HG03521 (cell line): ENCODE measurements at regions not wholly inside any gene's neighbourhood (a gene's known extent, or its start where the extent isn't known, plus 50 kb on each side); places are given as distances from the start of the nearest gene placed in this dataset.

ENCODE experiments used
- ATAC-seq: cut with Tn5 transposase; IDR thresholded peaks from one replicate; pipeline ENCODE4 v1.9.1; 2021; ENCODE audit warnings: mild to moderate bottlenecking, moderate library complexity; ENCODE audit not compliant: unreplicated experiment

DNA sequence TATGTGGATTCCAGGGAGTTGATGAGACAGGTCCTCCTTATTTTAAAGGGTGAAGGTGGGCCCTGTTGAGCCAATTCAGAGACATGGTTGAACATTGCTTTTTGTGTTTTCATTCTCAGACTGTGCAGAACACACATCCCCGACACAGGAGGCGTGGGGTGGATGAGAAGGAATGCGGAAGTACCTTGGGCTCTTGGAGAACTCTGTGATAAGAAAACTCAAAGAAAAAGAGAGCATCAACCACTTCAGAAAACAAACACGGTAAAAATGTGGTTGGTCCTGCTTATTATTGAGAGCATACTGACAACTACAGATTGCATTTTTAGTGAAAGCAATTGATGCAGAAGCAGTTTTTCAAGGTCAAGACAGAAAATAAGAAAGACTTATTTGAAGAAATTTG is 659.8 kb downstream of the IRX1 start:
- ATAC-seq: no peak

DNA sequence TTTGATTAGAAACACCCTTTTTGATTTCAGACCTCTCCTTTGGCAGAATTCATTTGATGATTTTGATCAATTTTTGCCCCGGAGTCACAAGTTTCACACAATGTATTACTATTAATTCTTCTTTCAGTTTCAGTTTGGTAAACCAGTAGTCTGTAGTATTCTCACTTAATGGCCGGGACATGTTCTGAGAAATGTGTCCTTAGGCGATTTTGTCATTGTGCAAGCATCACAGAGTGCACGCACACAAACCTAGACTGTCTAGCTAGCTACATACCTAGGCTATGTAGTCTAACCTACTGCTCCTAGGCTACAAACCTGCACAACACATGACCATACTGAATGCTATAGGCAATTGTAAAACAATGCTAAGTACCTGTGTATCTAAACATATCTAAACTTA is 662.5 kb downstream of the IRX1 start:
- ATAC-seq: no peak

DNA sequence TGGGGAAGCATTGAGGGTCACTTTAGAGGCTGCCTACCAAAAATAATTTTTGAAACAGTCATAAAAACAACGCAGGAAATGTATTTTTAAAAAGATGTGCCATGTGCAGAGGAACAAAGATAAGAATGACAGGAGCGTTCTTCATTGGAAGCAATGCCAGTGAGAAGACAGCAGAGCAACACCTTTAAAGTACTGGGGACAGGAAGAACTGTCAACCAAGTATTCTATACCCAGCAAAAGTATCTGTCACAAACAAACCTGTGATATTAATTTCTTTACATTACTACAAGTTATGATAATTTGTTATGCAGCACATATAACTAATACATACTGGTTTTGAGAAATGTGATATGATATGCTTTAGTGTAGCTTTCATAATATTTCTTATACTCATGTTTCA is 675.6 kb downstream of the IRX1 start:
- no peak for ATAC-seq

DNA sequence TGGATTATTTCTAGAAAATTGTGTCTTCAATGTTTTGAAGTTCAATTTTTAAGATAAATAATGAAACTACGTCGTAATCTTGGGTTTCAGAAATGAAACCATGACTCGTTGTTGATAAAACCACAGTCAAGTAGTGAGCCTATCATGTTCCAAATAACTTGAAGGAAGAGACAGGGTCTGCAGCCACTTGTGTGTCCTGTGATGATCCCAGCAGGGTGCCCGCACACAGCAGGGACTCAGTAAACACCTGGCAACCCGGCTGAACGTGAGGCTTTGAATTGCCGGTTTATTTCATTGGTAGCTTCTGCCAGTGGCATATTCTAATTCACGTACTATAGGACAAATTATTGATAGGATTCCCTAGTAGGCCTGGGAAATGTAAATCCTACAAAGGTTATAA is 679.6 kb downstream of the IRX1 start:
- ATAC-seq: no peak

DNA sequence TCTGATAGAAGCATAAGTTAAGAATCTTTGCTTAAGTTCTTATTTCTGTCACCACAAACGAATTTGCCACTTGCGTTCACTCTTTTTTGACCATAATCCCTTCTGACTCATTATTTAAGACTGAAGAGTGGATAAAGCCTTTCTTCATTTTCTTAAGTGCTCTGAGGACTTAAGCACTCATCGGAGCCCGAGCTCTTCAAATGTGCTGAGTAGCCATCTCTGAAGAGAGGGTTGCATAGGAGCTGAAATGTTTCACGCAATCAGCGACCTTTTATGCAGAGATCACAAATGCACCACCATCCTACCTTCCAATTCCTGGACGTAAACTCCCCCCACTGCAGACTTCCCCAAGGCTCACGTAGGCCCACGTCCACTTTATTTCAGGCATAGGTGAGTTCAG is 699.2 kb downstream of the IRX1 start:
- no peak for ATAC-seq

DNA sequence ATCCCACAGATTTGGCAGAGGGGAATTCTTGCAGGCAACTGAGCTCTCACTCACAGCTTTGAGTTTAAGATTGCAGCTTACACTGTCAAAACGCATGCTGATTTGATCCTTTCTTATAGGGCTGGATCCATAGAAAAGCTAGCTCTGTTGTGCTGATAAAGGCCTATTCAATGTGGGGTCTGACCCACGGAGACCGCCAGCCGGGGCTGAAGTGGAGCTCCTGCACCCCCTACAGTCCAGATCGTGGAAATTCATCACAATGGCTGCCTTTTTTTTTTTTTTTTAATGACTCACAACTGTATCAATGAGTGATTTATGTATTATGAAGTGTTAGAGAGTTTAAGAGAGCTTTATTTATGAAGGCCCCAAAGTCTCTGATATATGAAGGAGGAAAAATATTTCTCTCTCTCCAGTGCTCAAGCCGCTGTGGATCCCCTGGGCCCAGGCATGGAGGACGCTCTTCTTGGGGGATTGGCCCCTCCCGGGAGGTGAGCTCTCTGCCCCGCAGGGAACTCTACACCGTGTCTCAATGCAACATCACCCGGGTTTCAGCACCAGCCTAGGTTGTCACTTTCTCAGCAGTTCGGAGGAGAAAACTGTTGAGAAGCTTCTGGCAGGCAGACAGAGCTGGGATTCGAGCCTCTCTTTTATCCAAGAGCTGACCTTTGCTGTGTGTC is 700.2 kb downstream of the IRX1 start:
- no peak for ATAC-seq

DNA sequence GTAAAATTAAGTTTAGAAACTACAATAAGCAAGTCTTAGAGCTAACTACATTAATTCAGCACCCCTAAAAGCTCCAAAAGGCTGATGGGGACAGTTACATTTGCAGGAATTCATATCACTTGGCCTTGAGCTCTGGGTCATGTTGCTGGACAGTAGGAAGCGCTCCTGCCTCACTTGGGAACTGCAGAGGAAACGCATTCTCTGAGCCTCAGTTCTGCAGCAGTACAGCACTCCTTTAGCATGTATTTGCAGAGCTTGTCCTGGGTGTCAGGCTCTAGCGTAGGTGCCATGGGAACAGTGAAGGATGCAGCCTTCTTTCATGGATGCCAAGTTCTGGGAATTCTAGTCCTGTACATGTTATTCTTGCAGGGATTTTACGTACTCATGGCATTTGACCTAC is 710.4 kb downstream of the IRX1 start:
- no peak for ATAC-seq

DNA sequence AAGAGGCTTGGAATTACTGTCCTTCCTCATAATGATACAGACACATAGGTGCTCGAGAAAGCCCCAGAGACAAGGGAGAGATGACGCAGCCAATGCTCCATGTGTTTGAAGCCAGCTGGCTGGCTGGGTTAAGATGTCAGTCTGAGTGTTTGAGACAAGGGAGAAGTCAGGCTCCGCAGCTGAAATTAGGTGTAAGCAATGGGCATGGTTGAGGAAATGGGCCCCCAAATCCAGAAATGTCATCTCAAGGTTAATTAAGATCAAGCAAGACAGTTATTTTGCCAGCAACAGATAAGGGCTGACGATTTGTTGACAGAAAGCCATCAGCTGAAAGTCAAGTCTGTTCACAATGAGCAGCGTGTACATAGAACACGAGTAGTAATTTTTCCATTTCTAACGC is 713.4 kb downstream of the IRX1 start:
- ATAC-seq: no peak

DNA sequence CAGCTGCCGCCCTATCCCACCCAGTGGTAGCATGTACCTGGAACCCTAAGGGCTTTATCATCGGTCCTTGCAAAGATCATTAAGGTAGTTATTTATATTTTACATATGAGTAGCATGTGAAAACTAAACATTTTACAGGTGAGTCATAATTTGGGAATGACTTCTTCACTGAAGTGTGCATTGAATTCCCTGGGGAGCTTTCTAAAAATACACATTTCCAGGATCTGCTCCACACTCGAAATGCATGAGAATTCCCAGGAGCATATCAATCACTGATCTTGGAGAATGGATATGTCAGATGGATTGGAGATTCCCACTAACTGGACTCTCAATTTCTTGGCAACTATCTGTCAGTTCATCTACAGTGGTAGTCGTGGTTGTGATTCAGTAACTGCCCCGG is 717.5 kb downstream of the IRX1 start:
- ATAC-seq: no peak

DNA sequence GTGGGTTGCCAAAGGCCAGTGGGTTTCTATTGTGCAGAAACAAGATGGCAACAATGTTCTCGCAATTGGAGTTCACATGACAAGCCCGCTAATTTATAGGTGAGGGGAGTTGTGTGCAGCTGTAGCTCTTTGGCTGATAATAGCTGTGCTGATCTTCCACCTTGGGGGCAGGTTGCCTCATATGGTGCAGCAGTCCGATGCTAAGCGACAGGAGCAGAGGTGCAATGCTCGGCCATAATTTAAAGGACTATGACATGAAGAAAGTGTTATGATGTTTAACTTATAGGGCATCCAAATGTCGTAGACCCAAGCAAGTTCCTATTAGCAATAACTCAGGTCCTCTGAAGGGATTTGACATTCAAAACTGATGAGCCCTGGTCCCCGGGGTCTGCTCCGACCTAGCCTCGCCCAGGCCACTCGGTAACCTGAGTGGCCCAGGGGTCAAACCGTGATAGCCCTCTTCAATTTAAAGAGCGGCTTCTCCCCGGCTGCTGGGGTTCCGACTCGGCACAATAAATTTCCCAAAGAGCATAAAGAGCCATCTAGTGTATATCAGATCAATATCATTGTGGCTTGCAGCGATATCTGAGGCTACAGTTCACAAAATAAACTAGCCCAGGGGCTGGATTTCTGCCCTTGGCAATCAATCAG is 724.0 kb downstream of the IRX1 start:
- no peak for ATAC-seq

DNA sequence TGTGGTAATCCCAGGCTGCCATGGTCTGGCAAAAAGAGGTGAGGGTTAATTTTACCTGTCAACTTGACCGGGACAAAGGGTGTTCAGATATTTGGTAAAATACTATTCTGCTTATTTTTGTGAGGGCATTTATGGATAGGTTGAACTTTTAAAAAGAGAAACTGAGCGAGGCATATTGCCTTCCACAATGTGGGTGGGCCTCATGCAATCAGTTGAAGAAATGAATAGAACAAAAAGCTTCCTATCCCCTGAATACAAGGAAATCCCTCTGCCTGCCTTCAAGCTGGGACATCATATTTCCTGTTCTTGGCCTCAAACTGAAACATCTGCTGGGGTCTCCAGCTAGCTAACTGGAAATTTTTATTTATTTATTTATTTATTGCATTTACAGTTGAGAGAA is 734.7 kb downstream of the IRX1 start:
- ATAC-seq: no peak

DNA sequence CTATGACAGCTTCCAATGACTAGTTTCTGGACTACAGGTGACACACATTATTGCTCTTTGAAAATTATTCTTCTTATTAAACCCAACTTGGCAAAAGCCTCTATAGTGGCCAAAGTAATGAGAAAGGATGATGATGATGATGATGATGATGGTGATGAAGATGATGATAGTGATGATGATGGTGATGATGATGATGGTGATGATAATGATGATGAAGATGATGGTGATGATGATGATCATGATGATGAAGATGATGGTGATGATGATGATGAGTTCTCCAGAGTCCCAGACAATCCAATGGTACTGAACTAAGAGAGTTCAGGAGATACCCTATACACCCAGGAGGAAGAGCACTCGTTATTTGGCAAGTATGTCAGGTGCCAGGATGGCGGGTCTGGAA is 739.4 kb downstream of the IRX1 start:
- no peak for ATAC-seq

DNA sequence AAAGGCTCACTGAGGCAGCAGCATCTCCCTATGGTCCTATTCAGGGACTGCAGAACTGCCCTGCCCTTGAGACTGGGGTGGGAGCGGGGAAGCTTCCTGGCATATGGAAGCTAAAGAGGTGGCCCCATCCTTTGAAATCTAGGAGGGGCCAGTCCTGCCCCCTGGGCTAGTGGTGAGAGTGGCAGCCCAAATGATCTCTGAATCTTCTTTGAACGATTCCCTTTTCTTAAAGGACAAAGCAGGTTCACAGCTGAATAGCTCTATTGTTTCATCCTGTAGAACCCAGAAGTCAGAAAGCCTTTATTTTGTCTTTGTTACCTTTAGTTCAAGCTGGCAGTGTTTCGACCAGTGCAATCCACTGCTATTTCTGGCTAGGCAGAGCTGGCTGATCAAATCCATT is 741.9 kb downstream of the IRX1 start:
- no peak for ATAC-seq

DNA sequence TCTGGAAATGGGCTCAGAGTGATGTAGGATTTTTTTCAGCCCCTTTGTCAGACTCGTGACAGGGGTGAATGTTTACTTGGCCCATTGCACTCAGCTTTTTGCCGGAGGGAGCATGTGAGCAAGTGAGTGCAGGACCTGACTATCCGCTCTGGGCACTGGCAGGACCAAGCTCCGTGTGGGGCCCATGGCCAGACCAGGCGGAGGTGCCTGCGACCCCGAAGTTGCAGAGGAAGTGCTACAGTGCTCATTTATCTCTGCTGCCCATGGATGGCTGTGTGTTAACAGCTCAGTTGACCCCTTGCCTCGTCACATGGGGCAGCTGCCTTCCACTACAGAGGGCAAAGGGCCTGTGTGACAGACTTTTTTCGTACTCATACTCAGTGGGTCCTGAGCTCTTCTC is 744.3 kb downstream of the IRX1 start:
- no peak for ATAC-seq

DNA sequence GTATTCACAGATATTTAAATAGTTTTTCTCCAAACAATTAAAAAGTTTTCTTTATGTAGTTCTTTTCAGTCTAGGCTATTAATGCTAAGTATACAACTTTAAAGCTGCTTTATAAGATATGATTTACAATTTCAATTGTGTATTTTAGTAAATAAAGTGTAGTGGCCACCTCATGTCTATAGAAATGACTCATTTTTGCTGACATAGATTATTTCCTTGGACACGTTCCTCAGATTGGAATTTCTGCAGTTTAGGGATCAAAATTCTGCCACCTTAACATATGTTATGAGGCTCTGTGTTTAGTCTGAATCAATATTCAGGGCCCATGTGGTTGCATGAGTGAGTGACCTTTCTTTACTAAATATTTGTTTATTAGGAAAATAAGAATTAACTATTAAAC is 750.2 kb downstream of the IRX1 start:
- ATAC-seq: no peak

DNA sequence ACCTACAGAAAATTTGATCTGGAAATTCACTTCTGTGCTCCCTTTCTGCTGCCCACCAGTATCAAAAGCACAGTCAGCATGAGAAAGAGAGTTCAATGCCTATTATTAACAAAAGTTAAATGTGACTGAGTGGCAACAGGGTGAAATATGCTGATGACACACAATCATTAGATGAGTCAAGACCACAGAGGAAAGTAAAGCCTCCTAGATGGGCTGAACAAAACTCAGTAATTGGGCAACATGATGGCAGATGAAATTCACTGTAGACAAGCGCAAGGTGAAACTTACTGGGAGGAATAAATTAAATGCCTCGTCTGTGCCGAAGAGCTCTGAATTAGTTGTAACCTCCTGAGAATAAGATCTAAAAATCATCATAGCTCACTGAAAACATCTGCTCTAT is 752.8 kb downstream of the IRX1 start:
- no peak for ATAC-seq

DNA sequence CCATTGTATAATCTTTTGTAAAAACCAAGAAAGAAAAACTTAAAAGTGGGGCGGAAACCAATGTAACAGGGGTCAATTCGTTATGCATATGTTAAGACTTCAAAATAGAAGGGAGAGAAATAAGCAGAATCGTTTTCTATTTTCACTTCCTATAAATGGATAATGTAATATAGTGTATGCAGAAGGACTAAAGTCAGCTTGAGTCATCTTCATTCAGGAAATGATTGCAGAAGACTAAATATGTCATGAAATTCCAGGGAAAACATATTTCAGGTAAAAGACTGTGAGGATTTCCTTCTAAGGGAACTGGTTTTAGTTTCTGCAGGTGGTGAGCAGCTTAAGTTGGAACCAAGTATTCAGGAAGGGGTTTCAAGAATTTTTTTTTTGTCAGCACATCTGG is 753.3 kb downstream of the IRX1 start:
- ATAC-seq: no peak

DNA sequence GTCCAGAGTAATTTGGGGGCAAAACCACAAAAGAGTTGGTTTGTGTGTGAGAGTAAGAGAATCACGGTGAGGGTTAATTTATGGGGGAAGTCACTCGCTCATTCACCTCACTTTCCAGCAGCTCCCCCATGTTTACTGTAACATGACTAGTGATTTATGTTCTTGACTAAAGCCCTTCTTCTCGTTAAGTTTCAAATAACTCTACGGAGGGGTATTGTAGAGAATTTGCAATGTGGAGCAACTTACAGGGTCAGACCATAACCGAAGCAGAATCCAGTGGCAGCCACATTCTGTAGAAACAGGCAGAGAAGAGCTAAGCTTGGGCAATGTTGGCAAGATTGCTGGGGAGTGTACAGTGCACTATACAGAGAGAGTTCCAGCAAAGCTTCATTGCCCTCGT is 760.6 kb downstream of the IRX1 start:
- no peak for ATAC-seq

DNA sequence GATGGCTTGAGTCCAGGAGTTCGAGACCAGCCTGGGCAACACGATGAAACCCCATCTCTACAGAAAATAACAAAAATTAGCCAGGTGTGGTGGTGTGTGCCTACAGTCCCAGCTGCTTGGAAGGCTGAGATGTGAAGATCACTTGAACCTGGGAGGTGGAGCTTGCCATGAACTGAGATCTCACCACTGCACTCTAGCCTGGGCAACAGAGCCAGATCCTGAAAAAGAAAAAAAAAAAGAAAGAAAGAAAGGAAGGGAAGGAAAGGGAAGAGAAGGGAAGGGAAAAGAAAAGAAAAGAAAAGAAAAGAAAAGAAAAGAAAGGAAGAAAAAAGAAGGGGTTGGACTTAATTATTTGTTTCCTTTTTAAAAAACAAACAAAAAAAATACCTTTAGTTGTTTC is 764.2 kb downstream of the IRX1 start:
- no peak for ATAC-seq

DNA sequence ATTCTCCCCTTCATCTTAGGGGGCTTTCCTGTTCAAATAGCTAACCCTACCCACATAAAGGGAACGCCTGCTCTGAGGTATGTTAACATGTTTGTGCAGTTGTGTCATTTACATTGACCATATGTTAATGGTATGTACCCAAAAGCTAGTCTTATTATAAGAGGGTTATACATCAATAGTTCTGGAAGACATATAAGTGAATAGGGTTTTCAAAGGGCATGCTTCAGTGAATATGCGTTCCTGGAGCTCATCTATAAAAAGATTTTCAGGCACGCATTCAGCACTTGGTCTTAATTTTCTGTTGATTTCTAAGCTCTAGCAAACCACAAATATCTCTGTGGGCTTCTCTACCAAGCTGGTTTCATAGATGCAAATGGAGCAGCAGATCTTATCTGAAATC is 766.1 kb downstream of the IRX1 start:
- ATAC-seq: no peak

DNA sequence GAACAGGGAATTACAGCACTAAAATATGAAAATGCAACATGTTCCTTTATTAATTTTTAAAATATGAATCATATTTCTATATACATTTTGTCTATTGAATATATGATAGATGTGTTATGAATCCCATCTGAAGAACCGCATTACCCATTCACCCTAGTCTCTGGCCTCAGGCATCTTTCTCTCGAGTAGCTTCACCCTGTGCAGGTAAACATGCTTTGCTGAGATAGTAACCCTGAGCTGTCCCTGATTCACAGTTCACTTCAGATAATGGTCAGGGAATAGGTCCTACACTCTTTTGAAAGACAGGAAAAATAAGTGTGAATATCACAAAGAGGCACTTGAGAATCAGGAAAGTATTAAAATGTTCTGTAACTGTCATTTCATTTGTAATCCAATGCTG is 766.8 kb downstream of the IRX1 start:
- no peak for ATAC-seq

DNA sequence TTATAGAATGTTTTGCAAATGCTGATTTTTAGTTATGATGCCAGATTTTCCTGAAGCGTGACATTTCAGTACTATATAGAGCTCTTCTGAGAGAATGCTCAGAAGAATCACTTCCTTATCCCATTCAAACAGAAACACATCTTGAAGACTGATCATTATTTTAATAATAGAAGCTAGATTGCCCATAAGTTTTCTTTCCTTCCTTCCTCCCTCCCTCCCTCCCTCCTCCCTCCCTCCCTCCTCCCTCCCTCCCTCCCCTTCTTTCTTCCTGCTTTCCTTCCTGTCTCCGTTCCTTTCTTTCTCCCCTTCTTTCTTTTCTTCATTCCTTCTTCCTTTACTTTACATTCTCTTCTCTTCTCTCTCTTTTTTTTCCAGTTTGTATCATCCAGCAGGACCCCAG is 767.4 kb downstream of the IRX1 start:
- ATAC-seq: no peak

DNA sequence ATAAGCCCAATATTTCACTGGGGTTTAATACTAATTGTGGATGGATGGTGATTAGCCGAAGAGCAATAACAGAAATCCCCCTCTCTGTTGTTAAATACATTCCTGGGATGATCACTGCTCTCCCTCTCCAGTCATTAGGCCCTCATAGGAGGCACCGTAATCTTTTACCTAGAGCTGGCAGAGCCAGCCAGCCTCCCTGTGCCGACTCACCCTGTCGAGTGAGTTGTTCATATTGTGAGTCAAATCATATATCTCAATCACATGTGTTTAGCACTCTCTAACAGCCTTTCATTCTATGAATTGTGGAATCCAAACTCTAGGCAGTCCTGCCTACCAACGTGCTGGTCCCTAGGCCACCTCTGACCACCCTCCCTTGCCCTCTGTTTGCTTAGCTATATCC is 771.0 kb downstream of the IRX1 start:
- no peak for ATAC-seq
